Fibroblast of the aortic adventitia (primary cell): ENCODE measurements at regions not wholly inside any gene's neighbourhood (a gene's known extent, or its start where the extent isn't known, plus 50 kb on each side); places are given as distances from the start of the nearest gene placed in this dataset.
"Not testable (repeated sequence)": the region's sequence is repeated elsewhere in the genome, so short reads cannot be mapped to it uniquely, and the experiment has no call there.

Experiments used
- DNase-seq: peaks from one replicate; pipeline ENCODE4 v3.0.0-alpha.2; 2010; ENCODE audit warnings: low read depth
- H3K4me3 ChIP-seq: 2 replicates; pipeline ENCODE4 v1.5.1; 2011; ENCODE audit warnings: low read depth, mild to moderate bottlenecking, control low read depth, low read length, moderate library complexity
- TF ChIP-seq, protein P1 (sequence below): IDR thresholded peaks from 2 replicates; pipeline ENCODE4 v1.5.1; 2011; ENCODE audit warnings: mild to moderate bottlenecking, low read length, control low read depth, inconsistent platforms; ENCODE audit not compliant: insufficient read depth

DNA sequence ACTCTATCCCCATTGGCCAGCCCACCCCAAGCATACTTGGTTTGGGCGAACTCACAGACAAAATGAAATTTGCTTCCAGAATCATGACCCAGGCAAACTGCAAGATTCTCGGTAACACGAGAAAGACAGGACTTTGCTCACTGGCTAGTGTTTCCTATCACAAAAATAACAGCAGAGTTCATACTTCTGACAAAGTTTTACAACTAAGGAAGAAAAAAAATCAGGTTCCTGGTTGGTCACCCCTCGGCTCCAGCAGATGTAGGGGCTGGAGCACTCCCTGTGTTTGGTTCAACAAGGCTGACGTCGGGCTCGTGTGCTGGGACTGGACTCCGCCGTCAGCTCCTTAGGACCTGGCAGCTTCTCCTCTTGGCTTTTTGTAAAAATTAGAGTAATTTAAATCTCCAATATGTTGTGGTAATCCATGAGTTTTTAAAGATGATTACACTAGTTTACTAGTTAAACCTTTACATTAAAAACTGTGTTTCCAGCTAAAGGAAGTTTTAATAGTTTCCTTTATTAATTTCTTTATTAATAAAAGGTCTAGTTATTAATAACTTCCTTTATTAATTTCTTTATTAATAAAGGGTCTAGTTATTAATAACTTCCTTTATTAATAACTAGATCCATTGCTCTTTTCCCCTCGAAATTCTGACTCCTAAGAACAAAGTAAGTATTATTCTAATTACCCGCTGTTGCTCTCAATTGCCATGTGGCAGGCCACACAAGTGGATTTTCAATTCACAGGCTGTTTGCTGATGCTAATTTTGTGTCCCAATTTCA is 115.6 kb upstream of the RNF32 start:
- TF ChIP-seq, protein P1, sequence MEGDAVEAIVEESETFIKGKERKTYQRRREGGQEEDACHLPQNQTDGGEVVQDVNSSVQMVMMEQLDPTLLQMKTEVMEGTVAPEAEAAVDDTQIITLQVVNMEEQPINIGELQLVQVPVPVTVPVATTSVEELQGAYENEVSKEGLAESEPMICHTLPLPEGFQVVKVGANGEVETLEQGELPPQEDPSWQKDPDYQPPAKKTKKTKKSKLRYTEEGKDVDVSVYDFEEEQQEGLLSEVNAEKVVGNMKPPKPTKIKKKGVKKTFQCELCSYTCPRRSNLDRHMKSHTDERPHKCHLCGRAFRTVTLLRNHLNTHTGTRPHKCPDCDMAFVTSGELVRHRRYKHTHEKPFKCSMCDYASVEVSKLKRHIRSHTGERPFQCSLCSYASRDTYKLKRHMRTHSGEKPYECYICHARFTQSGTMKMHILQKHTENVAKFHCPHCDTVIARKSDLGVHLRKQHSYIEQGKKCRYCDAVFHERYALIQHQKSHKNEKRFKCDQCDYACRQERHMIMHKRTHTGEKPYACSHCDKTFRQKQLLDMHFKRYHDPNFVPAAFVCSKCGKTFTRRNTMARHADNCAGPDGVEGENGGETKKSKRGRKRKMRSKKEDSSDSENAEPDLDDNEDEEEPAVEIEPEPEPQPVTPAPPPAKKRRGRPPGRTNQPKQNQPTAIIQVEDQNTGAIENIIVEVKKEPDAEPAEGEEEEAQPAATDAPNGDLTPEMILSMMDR = no peak
- no peak for DNase-seq
- no peak overlapping the region for H3K4me3 ChIP-seq

DNA sequence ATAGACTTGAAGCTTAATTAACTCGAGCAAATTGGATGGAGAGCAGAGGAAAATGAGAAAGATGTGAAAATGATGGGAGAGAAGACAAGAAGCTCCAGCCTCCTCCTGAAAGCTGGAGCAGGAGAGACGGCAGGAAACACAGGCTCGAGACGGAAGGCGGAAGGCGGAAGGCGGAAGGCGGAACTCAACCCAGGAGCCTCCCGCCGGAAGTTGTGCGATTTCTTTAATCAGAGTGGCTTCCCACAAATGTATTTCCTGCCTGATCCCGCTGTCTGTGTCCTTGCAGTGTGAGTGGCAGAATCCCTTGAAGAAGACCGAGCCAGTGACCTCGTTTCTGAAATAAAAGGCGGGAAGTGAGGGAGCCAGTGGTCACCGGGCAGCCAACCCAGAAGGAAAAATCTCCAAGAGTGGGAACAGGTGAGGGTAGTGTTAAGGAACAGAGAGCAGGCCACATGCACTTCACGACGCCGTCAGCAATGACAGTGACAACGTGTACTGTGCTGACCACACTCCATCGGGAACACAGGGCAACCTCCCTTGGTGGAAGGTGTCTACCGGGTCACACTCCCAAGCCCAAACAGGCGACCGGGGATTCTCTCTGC is 117.0 kb upstream of the RNF32 start:
- no peak for DNase-seq
- H3K4me3 ChIP-seq = no peak overlapping the region
- TF ChIP-seq, protein P1 = no peak

DNA sequence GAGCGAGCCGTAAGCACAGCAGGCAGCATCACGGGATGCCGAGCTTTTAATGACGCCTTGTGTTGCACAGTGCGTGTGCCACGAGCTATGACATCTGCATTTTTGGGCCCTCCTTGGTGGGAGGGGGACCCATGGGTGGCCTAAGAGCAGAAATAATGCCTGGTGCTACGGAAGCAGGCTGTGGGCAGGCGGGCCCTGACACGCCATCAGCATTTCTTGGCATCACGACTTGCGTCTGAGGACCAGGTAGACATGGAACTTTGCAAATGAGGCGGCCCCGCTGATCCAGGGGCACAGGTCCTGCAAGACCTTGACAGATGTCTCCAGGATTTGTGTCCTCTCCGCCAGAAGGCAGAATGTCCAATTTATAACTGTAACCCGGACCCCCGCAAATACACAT is 117.8 kb upstream of the RNF32 start:
- H3K4me3 ChIP-seq = no peak overlapping the region
- DNase-seq = no peak
- TF ChIP-seq, protein P1 = no peak

DNA sequence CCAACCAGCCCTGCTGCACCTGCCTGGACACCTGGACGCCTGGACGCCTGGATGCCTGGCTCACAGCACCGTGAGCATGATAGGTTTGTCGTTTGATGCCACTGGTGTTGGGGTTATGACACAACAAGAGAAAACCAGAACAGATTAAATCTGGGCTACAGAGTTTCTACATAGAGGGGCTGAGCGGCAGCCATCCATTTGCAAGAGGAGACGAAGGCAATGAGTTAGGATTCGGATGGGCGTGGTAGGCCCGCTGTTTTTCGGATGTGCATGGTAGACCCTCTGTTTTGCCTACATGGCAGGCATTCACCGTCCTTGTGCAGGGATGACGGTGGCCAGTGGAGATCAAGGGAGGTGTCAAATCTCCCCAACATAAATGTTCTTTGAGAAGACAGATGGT is 121.5 kb upstream of the RNF32 start:
- TF ChIP-seq, protein P1 = no peak
- DNase-seq = no peak
- H3K4me3 ChIP-seq = no peak overlapping the region

DNA sequence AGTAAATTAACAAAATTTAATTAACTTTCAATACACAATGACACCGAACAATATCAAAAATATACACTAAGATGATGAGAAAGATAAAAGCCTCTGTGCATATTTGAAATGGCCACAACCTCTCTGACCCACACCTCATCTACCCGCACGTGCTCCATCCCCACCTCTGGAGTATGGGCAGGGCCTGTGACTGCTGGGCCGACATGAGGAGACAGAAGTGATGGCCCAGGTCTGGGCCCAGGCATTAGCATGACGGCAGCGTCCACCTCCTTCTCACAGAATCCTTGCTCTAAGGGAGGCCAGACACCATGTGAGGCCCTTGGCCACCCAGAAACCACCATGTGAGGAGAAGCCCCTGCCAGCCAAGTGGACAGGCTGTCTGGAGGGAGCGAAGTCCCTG is 122.1 kb upstream of the RNF32 start:
- DNase-seq = no peak
- TF ChIP-seq, protein P1 = no peak
- H3K4me3 ChIP-seq = no peak overlapping the region

DNA sequence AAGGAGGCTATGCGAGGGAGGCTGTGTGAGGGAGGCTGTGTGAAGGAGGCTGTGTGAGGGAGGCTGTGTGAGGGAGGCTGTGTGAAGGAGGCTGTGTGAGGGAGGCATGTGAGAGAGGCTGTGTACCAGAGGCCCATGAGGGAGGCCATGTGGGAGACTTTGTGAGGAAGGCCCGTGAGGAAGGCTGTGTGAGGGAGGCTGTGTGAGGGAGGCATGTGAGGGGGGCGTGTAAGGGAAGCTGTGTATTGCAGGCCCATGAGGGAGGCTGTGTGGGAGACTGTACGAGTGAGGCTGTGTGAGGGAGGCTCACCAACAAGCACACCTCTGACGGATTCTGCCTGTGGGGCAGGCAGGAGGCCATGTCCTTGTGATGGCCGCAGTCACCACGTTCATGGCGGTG is 122.7 kb upstream of the RNF32 start:
- not testable (repeated sequence) for DNase-seq, H3K4me3 ChIP-seq

DNA sequence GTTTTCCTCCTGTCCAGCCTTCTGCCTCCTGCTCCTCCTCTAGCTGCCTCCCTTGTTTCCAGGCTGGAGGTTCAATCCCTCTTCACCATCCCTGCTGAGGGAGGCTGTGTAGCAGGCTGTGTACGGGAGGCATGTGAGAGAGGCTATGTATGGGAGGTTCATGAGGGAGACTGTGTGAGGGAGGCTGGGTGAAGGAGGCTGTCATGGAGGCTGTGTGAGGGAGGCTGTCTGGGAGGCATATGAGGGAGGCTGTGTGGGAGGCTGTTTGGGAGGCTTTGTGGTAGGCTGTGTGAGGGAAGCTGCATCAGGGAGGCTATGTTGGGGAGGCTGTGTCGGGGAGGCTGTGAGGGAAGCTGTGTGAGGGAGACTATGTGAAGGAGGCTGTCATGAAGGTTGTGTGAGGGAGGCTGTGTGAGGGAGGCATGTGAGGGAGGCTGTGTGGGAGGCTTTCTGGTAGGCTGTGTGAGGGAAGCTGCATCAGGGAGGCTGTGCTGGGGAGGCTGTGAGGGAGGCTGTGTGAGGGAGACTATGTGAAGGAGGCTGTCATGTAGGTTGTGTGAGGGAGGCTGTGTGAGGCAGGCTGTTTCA is 123.7 kb upstream of the RNF32 start:
- DNase-seq = no peak
- TF ChIP-seq, protein P1 = no peak
- no peak overlapping the region for H3K4me3 ChIP-seq
